ENCODE measurements at regions not wholly inside any gene's neighbourhood (a gene's known extent, or its start where the extent isn't known, plus 50 kb on each side); places are given as distances from the start of the nearest gene placed in this dataset.

- H3K4me1 ChIP-seq (ENCODE audit: control extremely low read depth in 1 of 4, control insufficient read depth in 4 of 4, insufficient read depth in 4 of 4, low read length in 3 of 4): no peaks in the 10 kb centered on the region
- no peak overlapping the region for H3K4me3 ChIP-seq (ENCODE audit: control insufficient read depth in 1 of 7, extremely low read depth in 1 of 7, insufficient read depth in 4 of 7, low read depth in 2 of 7, low read length in 6 of 7)
- no peaks in the 10 kb centered on the region for H3K36me3 ChIP-seq (ENCODE audit: control insufficient read depth in 4 of 4, insufficient read depth in 4 of 4, low read length in 3 of 4)
- no peak overlapping the region for H3K27ac ChIP-seq (ENCODE audit: insufficient read depth in 1 of 2, low read depth in 1 of 2, low read length in 2 of 2, poor library complexity in 1 of 2, severe bottlenecking in 2 of 2)
- no peaks in the 10 kb centered on the region for H3K9me3 ChIP-seq (ENCODE audit: control extremely low read depth in 1 of 5, control insufficient read depth in 4 of 5, insufficient read depth in 2 of 5, low read depth in 1 of 5, low read length in 4 of 5)
- ChIA-PET POLR2A (interaction anchor here (0.6 kb wide), 1 partner anchor 946 kb away, joined by 3 read pairs; no protein-coding TSS in a partner anchor), CTCF (no interaction called here)
- H3K27me3 ChIP-seq (replicated peaks in 2 of 5; ENCODE audit: control insufficient read depth in 4 of 5, insufficient read depth in 5 of 5, low read length in 4 of 5): no peaks in the 10 kb centered on the region
- no peak for DNase-seq
- WGBS (ENCODE audit: insufficient coverage): 80% methylated on average over 1 of the region's 4 CpGs
Measured at GRCh38 chr16:76985392-76986045, 205.5 kb upstream of the MON1B start.

- H3K4me3 ChIP-seq (ENCODE audit: control insufficient read depth in 1 of 7, extremely low read depth in 1 of 7, insufficient read depth in 4 of 7, low read depth in 2 of 7, low read length in 6 of 7): no peak overlapping the region
- no peaks in the 10 kb centered on the region for H3K27me3 ChIP-seq (replicated peaks in 2 of 5; ENCODE audit: control insufficient read depth in 4 of 5, insufficient read depth in 5 of 5, low read length in 4 of 5)
- ChIA-PET CTCF (no interaction called here), POLR2A (no interaction called here)
- H3K36me3 ChIP-seq (ENCODE audit: control insufficient read depth in 4 of 4, insufficient read depth in 4 of 4, low read length in 3 of 4): no peaks in the 10 kb centered on the region
- H3K9me3 ChIP-seq (ENCODE audit: control extremely low read depth in 1 of 5, control insufficient read depth in 4 of 5, insufficient read depth in 2 of 5, low read depth in 1 of 5, low read length in 4 of 5): no peaks in the 10 kb centered on the region
- no peak for DNase-seq
- H3K27ac ChIP-seq (ENCODE audit: insufficient read depth in 1 of 2, low read depth in 1 of 2, low read length in 2 of 2, poor library complexity in 1 of 2, severe bottlenecking in 2 of 2): no peak overlapping the region
- 100% methylated on average over 1 of the region's 2 CpGs for WGBS (ENCODE audit: insufficient coverage)
- no peaks in the 10 kb centered on the region for H3K4me1 ChIP-seq (ENCODE audit: control extremely low read depth in 1 of 4, control insufficient read depth in 4 of 4, insufficient read depth in 4 of 4, low read length in 3 of 4)
Measured at GRCh38 chr16:76988526-76988925, 202.5 kb upstream of the MON1B start.

GRCh38 chr16:77002644-77003043, 188.3 kb upstream of the MON1B start:
- no peak overlapping the region for H3K27ac ChIP-seq (ENCODE audit: insufficient read depth in 1 of 2, low read depth in 1 of 2, low read length in 2 of 2, poor library complexity in 1 of 2, severe bottlenecking in 2 of 2)
- H3K9me3 ChIP-seq (ENCODE audit: control extremely low read depth in 1 of 5, control insufficient read depth in 4 of 5, insufficient read depth in 2 of 5, low read depth in 1 of 5, low read length in 4 of 5): no peaks in the 10 kb centered on the region
- 75% methylated on average over 1 of the region's 4 CpGs for WGBS (ENCODE audit: insufficient coverage)
- no peak for DNase-seq
- POLR2A ChIA-PET: no interaction called here
- CTCF ChIA-PET: no interaction called here
- no peaks in the 10 kb centered on the region for H3K4me1 ChIP-seq (ENCODE audit: control extremely low read depth in 1 of 4, control insufficient read depth in 4 of 4, insufficient read depth in 4 of 4, low read length in 3 of 4)
- no peak overlapping the region for H3K4me3 ChIP-seq (ENCODE audit: control insufficient read depth in 1 of 7, extremely low read depth in 1 of 7, insufficient read depth in 4 of 7, low read depth in 2 of 7, low read length in 6 of 7)
- no peaks in the 10 kb centered on the region for H3K27me3 ChIP-seq (replicated peaks in 2 of 5; ENCODE audit: control insufficient read depth in 4 of 5, insufficient read depth in 5 of 5, low read length in 4 of 5)
- no peaks in the 10 kb centered on the region for H3K36me3 ChIP-seq (ENCODE audit: control insufficient read depth in 4 of 4, insufficient read depth in 4 of 4, low read length in 3 of 4)

- WGBS (ENCODE audit: insufficient coverage): 100% methylated on average over 6 of the region's 6 CpGs
- ChIA-PET CTCF (no interaction called here), POLR2A (no interaction called here)
- peaks cover 0 to 3% (median 0%) of the 10 kb centered on the region in 5 experiments for H3K9me3 ChIP-seq (ENCODE audit: control extremely low read depth in 1 of 5, control insufficient read depth in 4 of 5, insufficient read depth in 2 of 5, low read depth in 1 of 5, low read length in 4 of 5)
- no peaks in the 10 kb centered on the region for H3K36me3 ChIP-seq (ENCODE audit: control insufficient read depth in 4 of 4, insufficient read depth in 4 of 4, low read length in 3 of 4)
- H3K27me3 ChIP-seq (replicated peaks in 2 of 5; ENCODE audit: control insufficient read depth in 4 of 5, insufficient read depth in 5 of 5, low read length in 4 of 5): no peaks in the 10 kb centered on the region
- no peaks in the 10 kb centered on the region for H3K4me1 ChIP-seq (ENCODE audit: control extremely low read depth in 1 of 4, control insufficient read depth in 4 of 4, insufficient read depth in 4 of 4, low read length in 3 of 4)
- H3K4me3 ChIP-seq (ENCODE audit: control insufficient read depth in 1 of 7, extremely low read depth in 1 of 7, insufficient read depth in 4 of 7, low read depth in 2 of 7, low read length in 6 of 7): no peak overlapping the region
- no peak for DNase-seq
- no peak overlapping the region for H3K27ac ChIP-seq (ENCODE audit: insufficient read depth in 1 of 2, low read depth in 1 of 2, low read length in 2 of 2, poor library complexity in 1 of 2, severe bottlenecking in 2 of 2)
Measured at GRCh38 chr16:77009453-77009852, 181.5 kb upstream of the MON1B start.

- H3K4me3 ChIP-seq (ENCODE audit: control insufficient read depth in 1 of 7, extremely low read depth in 1 of 7, insufficient read depth in 4 of 7, low read depth in 2 of 7, low read length in 6 of 7): no peak overlapping the region
- no peak for DNase-seq
- CTCF ChIA-PET: no interaction called here
- no peak overlapping the region for H3K27ac ChIP-seq (ENCODE audit: insufficient read depth in 1 of 2, low read depth in 1 of 2, low read length in 2 of 2, poor library complexity in 1 of 2, severe bottlenecking in 2 of 2)
- H3K27me3 ChIP-seq (replicated peaks in 2 of 5; ENCODE audit: control insufficient read depth in 4 of 5, insufficient read depth in 5 of 5, low read length in 4 of 5): no peaks in the 10 kb centered on the region
- POLR2A ChIA-PET: no interaction called here
- H3K4me1 ChIP-seq (ENCODE audit: control extremely low read depth in 1 of 4, control insufficient read depth in 4 of 4, insufficient read depth in 4 of 4, low read length in 3 of 4): no peaks in the 10 kb centered on the region
- peaks cover 0 to 3% (median 0%) of the 10 kb centered on the region in 5 experiments for H3K9me3 ChIP-seq (ENCODE audit: control extremely low read depth in 1 of 5, control insufficient read depth in 4 of 5, insufficient read depth in 2 of 5, low read depth in 1 of 5, low read length in 4 of 5)
- no CpG with 5 or more reads among the region's 2 CpGs for WGBS (ENCODE audit: insufficient coverage)
- no peaks in the 10 kb centered on the region for H3K36me3 ChIP-seq (ENCODE audit: control insufficient read depth in 4 of 4, insufficient read depth in 4 of 4, low read length in 3 of 4)
Measured at GRCh38 chr16:77014441-77014840, 176.5 kb upstream of the MON1B start.

- ChIA-PET POLR2A (no interaction called here), CTCF (no interaction called here)
- no peak overlapping the region for H3K4me3 ChIP-seq (ENCODE audit: control insufficient read depth in 1 of 7, extremely low read depth in 1 of 7, insufficient read depth in 4 of 7, low read depth in 2 of 7, low read length in 6 of 7)
- no peak for DNase-seq
- H3K9me3 ChIP-seq (ENCODE audit: control extremely low read depth in 1 of 5, control insufficient read depth in 4 of 5, insufficient read depth in 2 of 5, low read depth in 1 of 5, low read length in 4 of 5): no peaks in the 10 kb centered on the region
- no peaks in the 10 kb centered on the region for H3K4me1 ChIP-seq (ENCODE audit: control extremely low read depth in 1 of 4, control insufficient read depth in 4 of 4, insufficient read depth in 4 of 4, low read length in 3 of 4)
- H3K36me3 ChIP-seq (ENCODE audit: control insufficient read depth in 4 of 4, insufficient read depth in 4 of 4, low read length in 3 of 4): no peaks in the 10 kb centered on the region
- no CpG with 5 or more reads among the region's 1 CpG for WGBS (ENCODE audit: insufficient coverage)
- no peak overlapping the region for H3K27ac ChIP-seq (ENCODE audit: insufficient read depth in 1 of 2, low read depth in 1 of 2, low read length in 2 of 2, poor library complexity in 1 of 2, severe bottlenecking in 2 of 2)
- peaks cover 0 to 3% (median 0%) of the 10 kb centered on the region in 5 experiments for H3K27me3 ChIP-seq (replicated peaks in 2 of 5; ENCODE audit: control insufficient read depth in 4 of 5, insufficient read depth in 5 of 5, low read length in 4 of 5)
Measured at GRCh38 chr16:77030600-77030999, 160.4 kb upstream of the MON1B start.

GRCh38 chr16:77033516-77033915, 157.5 kb upstream of the MON1B start:
- DNase-seq: no peak
- CTCF ChIA-PET: no interaction called here
- POLR2A ChIA-PET: no interaction called here
- no peak overlapping the region for H3K4me3 ChIP-seq (ENCODE audit: control insufficient read depth in 1 of 7, extremely low read depth in 1 of 7, insufficient read depth in 4 of 7, low read depth in 2 of 7, low read length in 6 of 7)
- no CpG with 5 or more reads among the region's 2 CpGs for WGBS (ENCODE audit: insufficient coverage)
- peaks cover 0 to 6% (median 0%) of the 10 kb centered on the region in 4 experiments for H3K4me1 ChIP-seq (ENCODE audit: control extremely low read depth in 1 of 4, control insufficient read depth in 4 of 4, insufficient read depth in 4 of 4, low read length in 3 of 4)
- H3K36me3 ChIP-seq (ENCODE audit: control insufficient read depth in 4 of 4, insufficient read depth in 4 of 4, low read length in 3 of 4): no peaks in the 10 kb centered on the region
- no peaks in the 10 kb centered on the region for H3K9me3 ChIP-seq (ENCODE audit: control extremely low read depth in 1 of 5, control insufficient read depth in 4 of 5, insufficient read depth in 2 of 5, low read depth in 1 of 5, low read length in 4 of 5)
- no peak overlapping the region for H3K27ac ChIP-seq (ENCODE audit: insufficient read depth in 1 of 2, low read depth in 1 of 2, low read length in 2 of 2, poor library complexity in 1 of 2, severe bottlenecking in 2 of 2)
- H3K27me3 ChIP-seq (replicated peaks in 2 of 5; ENCODE audit: control insufficient read depth in 4 of 5, insufficient read depth in 5 of 5, low read length in 4 of 5): peaks cover 0 to 3% (median 0%) of the 10 kb centered on the region in 5 experiments
